B cell (primary cell): ENCODE measurements at regions not wholly inside any gene's neighbourhood (a gene's known extent, or its start where the extent isn't known, plus 50 kb on each side); places are given as distances from the start of the nearest gene placed in this dataset.

Source experiments
- ATAC-seq: fragments of 200-7000 bp; cut with Tn5 transposase; one replicate; pipeline ENCODE4 v1.10.0; 2021; ENCODE audit warnings: low read depth, mild to moderate bottlenecking, moderate number of reproducible peaks, moderate library complexity
- CTCF ChIA-PET: fragments of 350-600 bp; sonication (Branson Sonifier 250); formaldehyde crosslinking; loops from one replicate; lab custom pipeline; 2021; ENCODE audit warnings: antibody characterized with exemption, inconsistent platforms; lab: Charles Lee
- POLR2A ChIA-PET: fragments of 350-600 bp; sonication (Branson Sonifier 250); formaldehyde crosslinking; loops from one replicate; lab custom pipeline; 2021; ENCODE audit warnings: antibody characterized with exemption; lab: Charles Lee
- DNase-seq: peaks from one replicate; pipeline ENCODE4 v3.0.0; 2013
- H2AFZ ChIP-seq: 2 replicates; pipeline ENCODE4 v1.6.1; 2012; ENCODE audit warnings: mild to moderate bottlenecking, low read depth, low read length; ENCODE audit not compliant: insufficient read depth, poor library complexity, severe bottlenecking
- H3K27ac ChIP-seq, 2 donors: 1 replicate in 1 of 2; 2 replicates in 1 of 2; pipeline ENCODE4 v1.5.1; 2012 to 2013; ENCODE audit warnings: low read length in 2 of 2, mild to moderate bottlenecking in 2 of 2, moderate library complexity in 1 of 2
- H3K27me3 ChIP-seq, 4 experiments: fragments of 200-600 bp in 1 of 4; sonication (generic) in 1 of 4; replicated peaks in 1 of 4; 1 replicate in 2 of 4; 2 replicates in 2 of 4; pipeline versions ENCODE4 v1.6.1 to v1.7.0; 2013 to 2016; ENCODE audit warnings: low read length in 3 of 4, mild to moderate bottlenecking in 2 of 4, mixed read lengths in 1 of 4, moderate library complexity in 1 of 4; ENCODE audit not compliant: insufficient read depth in 4 of 4, control insufficient read depth in 3 of 4; ENCODE audit errors: control extremely low read depth in 1 of 4
- H3K36me3 ChIP-seq, 2 experiments: replicated peaks in 1 of 2; 1 replicate in 1 of 2; 2 replicates in 1 of 2; pipeline versions ENCODE4 v1.6.1 to v1.7.1; 2013; ENCODE audit warnings: low read length in 1 of 2; ENCODE audit not compliant: insufficient read depth in 2 of 2, control insufficient read depth in 1 of 2; ENCODE audit errors: control extremely low read depth in 1 of 2, extremely low read depth in 1 of 2
- H3K4me1 ChIP-seq, 2 donors: fragments of 200-600 bp in 1 of 2; sonication (generic) in 1 of 2; 1 replicate in 1 of 2; 2 replicates in 1 of 2; pipeline versions ENCODE4 v1.5.1 to v1.6.1; 2013 to 2017; ENCODE audit warnings: low read length in 2 of 2; ENCODE audit not compliant: control insufficient read depth in 2 of 2, insufficient read depth in 2 of 2
- H3K4me2 ChIP-seq: replicated peaks from 2 replicates; pipeline ENCODE3; 2012; ENCODE audit warnings: mild to moderate bottlenecking, low read depth, low read length; ENCODE audit not compliant: poor library complexity, severe bottlenecking
- H3K4me3 ChIP-seq, 5 experiments: fragments of 200-600 bp in 1 of 5; sonication (generic) in 1 of 5; 1 replicate in 3 of 5; 2 replicates in 2 of 5; pipeline versions ENCODE4 v1.5.1 to v1.7.0; 2011 to 2016; ENCODE audit warnings: low read length in 4 of 5, mild to moderate bottlenecking in 4 of 5, low read depth in 2 of 5, control low read depth in 1 of 5, moderate library complexity in 1 of 5; ENCODE audit not compliant: insufficient read depth in 1 of 5; ENCODE audit errors: control extremely low read depth in 1 of 5, extremely low read depth in 1 of 5
- H3K79me2 ChIP-seq: fragments of 200-600 bp; sonication (generic); one replicate; pipeline ENCODE4 v1.6.0; 2016; ENCODE audit warnings: low read length; ENCODE audit not compliant: control insufficient read depth, insufficient read depth
- H3K9ac ChIP-seq: fragments of 200-600 bp; sonication (generic); 2 replicates; pipeline ENCODE4 v1.6.1; 2017; ENCODE audit warnings: mild to moderate bottlenecking, low read length, moderate library complexity
- H3K9me3 ChIP-seq, 3 donors: one replicate each; pipeline versions ENCODE4 v1.6.1 to v1.7.1; 2013; ENCODE audit warnings: low read length in 2 of 3; ENCODE audit not compliant: control insufficient read depth in 2 of 3, insufficient read depth in 1 of 3; ENCODE audit errors: control extremely low read depth in 1 of 3
- H4K20me1 ChIP-seq: 2 replicates; pipeline ENCODE4 v1.6.0; 2012; ENCODE audit warnings: mild to moderate bottlenecking, low read length; ENCODE audit not compliant: insufficient read depth, control insufficient read depth, poor library complexity, severe bottlenecking
- H3K27ac Mint-ChIP-seq: one replicate; pipeline ENCODE4 v1.8.0; 2021; ENCODE audit warnings: mixed read lengths
- H3K27me3 Mint-ChIP-seq: one replicate; pipeline ENCODE4 v1.8.0; 2021; ENCODE audit warnings: mixed read lengths
- H3K4me1 Mint-ChIP-seq: one replicate; pipeline ENCODE4 v1.8.0; 2021; ENCODE audit warnings: mixed read lengths
- H3K4me3 Mint-ChIP-seq: one replicate; pipeline ENCODE4 v1.8.0; 2021; ENCODE audit warnings: mixed read lengths
- H3K9me3 Mint-ChIP-seq: one replicate; pipeline ENCODE4 v1.8.0; 2022; ENCODE audit warnings: mixed read lengths; ENCODE audit not compliant: insufficient read depth
- CTCF ChIP-seq: fragments of 200-600 bp; IDR thresholded peaks from one replicate; pipeline ENCODE4 v1.8.0; 2022; ENCODE audit warnings: antibody characterized with exemption, mild to moderate bottlenecking
- EZH2 ChIP-seq: IDR thresholded peaks from 2 replicates; pipeline ENCODE4 v1.6.1; 2012; ENCODE audit warnings: borderline replicate concordance, low read depth, mild to moderate bottlenecking, moderate library complexity, low read length; ENCODE audit not compliant: insufficient read depth, poor library complexity, severe bottlenecking
- WGBS: methylation state at CpG from one replicate; pipeline ENCODE4 v1.1.5; 2013; ENCODE audit warnings: missing lambda C conversion rate; ENCODE audit not compliant: insufficient coverage; 5-methylcytosine and 5-hydroxymethylcytosine counted together
- intact Hi-C: fragments of 100-400 bp; cut with micrococcal nuclease; formaldehyde crosslinking; loops from one replicate; pipeline ENCODE4 v1.10.0; 2022

- TF ChIP-seq CTCF (no peak), EZH2 (no peak)
- CTCF ChIA-PET: no interaction called here
- Histone ChIP-seq H3K36me3 (no peaks in the 10 kb centered on the region), H3K4me3 (no peak overlapping the region), H3K4me1 (no peaks in the 10 kb centered on the region), H3K4me2 (no peak overlapping the region), H4K20me1 (no peaks in the 10 kb centered on the region), H3K79me2 (no peaks in the 10 kb centered on the region), H3K27me3 (peaks cover 0 to 4% (median 1%) of the 10 kb centered on the region in 4 experiments), H2AFZ (no peak overlapping the region), H3K9ac (no peak overlapping the region), H3K9me3 (peaks cover 0 to 1% (median 0%) of the 10 kb centered on the region in 3 donors), H3K27ac (no peak overlapping the region)
- Mint-ChIP-seq H3K9me3 (no peaks in the 10 kb centered on the region), H3K4me3 (no peak overlapping the region), H3K27ac (no peak overlapping the region), H3K4me1 (no peaks in the 10 kb centered on the region), H3K27me3 (peaks cover 31% of the 10 kb centered on the region)
- intact Hi-C loops: no loop called here
- 53% methylated on average over 2 of the region's 2 CpGs for WGBS
- DNase-seq (no peak), ATAC-seq (no peak)
- POLR2A ChIA-PET: no interaction called here
These were observed 111.6 kb downstream of the BTC start for GRCh38 chr4:74682567-74683359.

- H3K27me3 ChIP-seq: peaks cover 0 to 3% (median 1%) of the 10 kb centered on the region in 4 experiments
- DNase-seq: no peak
- no peak overlapping the region for H3K4me3 ChIP-seq
- 51% methylated on average over 4 of the region's 4 CpGs for WGBS
- no peak for TF ChIP-seq EZH2
- TF ChIP-seq CTCF: no peak
- no peak overlapping the region for H3K4me3 Mint-ChIP-seq
- H3K4me1 ChIP-seq: no peaks in the 10 kb centered on the region
- no peak for ATAC-seq
- no peak overlapping the region for H3K27ac Mint-ChIP-seq
- H3K4me1 Mint-ChIP-seq: no peaks in the 10 kb centered on the region
- no peaks in the 10 kb centered on the region for H3K9me3 Mint-ChIP-seq
- intact Hi-C loops: no loop called here
- ChIA-PET CTCF (no interaction called here), POLR2A (no interaction called here)
- H3K9ac ChIP-seq: no peak overlapping the region
- H3K79me2 ChIP-seq: no peaks in the 10 kb centered on the region
- H3K27ac ChIP-seq: no peak overlapping the region
- no peak overlapping the region for H2AFZ ChIP-seq
- no peak overlapping the region for H3K4me2 ChIP-seq
- peaks cover 12% of the 10 kb centered on the region for H3K27me3 Mint-ChIP-seq
- no peaks in the 10 kb centered on the region for H3K9me3 ChIP-seq
- no peaks in the 10 kb centered on the region for H4K20me1 ChIP-seq
- H3K36me3 ChIP-seq: no peaks in the 10 kb centered on the region
These were observed 101.4 kb downstream of the BTC start for GRCh38 chr4:74692972-74693371.
